Adipose tissue (tissue), 3 donors: ENCODE measurements at regions not wholly inside any gene's neighbourhood (a gene's known extent, or its start where the extent isn't known, plus 50 kb on each side); places are given as distances from the start of the nearest gene placed in this dataset.

Source experiments
- H3K27ac ChIP-seq: one replicate; pipeline ENCODE4 v1.5.1; 2013; ENCODE audit warnings: low read depth, low read length
- WGBS, 3 donors: extraction: QIAGEN DNeasy Blood & Tissue Kit; methylation state at CpG; one replicate each; pipeline ENCODE4 v1.1.7; 2013; 5-methylcytosine and 5-hydroxymethylcytosine counted together
- donor health status: healthy with polysubstance abuse.
- donor health status: Bipolar disorder and iron deficiency.
- donor health status: healthy.

GRCh38 chr2:160658851-160659250 lies 165.2 kb upstream of the RBMS1 start:
- no peak overlapping the region for H3K27ac ChIP-seq

DNA sequence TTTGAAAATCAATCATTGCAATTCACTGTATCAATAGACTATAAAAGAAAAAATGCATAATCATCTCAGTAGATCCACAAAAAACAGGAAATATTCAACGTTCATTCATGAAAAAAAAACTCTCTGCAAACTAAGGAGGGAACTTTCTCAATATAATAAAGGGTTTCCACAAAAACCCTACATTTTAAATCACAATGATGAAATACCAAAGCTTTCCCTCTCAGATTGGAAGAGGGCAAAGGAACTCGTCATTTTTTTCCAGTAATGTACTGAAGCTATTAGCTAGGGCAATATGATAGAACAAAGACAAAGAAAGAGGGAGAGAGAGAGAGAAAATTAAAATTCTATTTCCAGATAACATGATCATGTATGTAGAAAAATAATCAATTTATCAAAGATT lies 167.1 kb upstream of the RBMS1 start:
- no peak overlapping the region for H3K27ac ChIP-seq
- 36 to 60% (median 46%) methylated on average over 2 of the region's 2 CpGs for WGBS, 3 donors

DNA sequence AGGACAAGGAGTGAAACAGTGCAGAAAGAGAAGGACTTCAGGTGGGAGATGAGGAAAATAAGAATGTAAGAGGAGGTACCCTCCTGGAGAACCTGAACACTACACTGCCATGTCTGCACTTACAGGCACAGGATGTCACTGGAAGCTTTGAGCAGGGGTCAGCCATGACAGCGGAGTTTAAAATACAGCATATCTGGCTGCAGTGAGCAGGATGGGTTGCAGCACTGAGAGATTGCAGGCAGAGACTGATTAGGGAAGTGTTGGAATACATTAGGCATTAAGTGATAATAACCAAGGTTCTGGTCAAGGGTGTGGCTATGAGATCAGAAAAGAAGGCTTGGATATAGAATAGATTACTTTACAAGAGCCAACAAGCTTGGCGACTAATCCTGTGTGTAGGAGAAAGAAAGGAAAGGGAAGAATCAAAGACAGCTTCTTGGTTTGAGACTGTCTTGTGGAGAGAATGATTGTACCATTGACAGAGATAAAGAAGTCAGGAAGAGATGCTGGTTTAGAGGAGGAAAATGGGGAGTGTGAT lies 171.1 kb upstream of the RBMS1 start:
- H3K27ac ChIP-seq: no peak overlapping the region
- WGBS, 3 donors: 76 to 83% (median 81%) methylated on average over 2 of the region's 2 CpGs

DNA sequence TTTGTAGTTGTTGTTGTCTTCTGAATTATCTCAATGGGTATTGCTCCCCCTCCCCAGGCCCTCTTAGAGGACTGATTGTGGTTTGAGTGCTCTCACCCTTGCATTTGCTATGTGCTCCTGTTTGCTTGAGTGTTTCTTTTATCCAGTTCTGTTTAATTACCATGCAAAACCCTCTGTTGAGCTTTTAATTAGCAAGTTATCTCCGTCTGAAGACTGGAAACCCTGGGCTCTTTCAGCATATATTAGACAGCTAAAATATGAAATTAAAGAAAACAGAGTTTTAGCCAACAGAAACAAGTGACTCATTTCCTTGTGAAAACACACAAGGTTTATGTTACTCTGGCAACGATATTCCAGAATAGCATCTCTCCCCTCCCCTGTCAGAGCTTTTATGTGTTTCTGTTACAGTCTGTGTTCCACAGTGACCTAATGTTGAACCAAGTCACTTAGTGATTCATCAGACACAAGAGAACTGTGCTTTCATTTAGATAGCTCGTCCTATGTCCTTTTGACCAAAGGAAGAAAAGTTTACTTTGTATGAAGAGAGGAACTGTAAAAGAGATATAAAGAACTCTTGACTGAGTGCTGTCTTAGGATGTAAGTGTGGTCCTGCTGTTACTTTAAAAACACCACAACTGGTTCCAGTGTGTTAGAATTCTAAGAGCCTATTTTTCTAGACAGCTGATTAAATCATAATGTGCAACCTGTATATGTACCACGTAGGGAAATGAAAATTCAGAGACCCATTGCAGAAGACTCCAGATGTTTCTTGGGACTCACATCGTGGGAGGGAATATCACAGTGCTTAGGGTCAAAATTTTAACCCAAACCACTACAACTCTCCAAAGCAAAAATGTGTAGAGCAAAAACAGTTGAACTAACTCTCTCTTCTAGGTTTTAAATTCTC lies 172.8 kb upstream of the RBMS1 start:
- H3K27ac ChIP-seq: no peak overlapping the region
- 14 to 38% (median 14%) methylated on average over 5 of the region's 5 CpGs for WGBS, 3 donors

- no peak overlapping the region for H3K27ac ChIP-seq
These were observed 174.2 kb upstream of the RBMS1 start for GRCh38 chr2:160667811-160668210.

GRCh38 chr2:160670618-160671017 lies 177.0 kb upstream of the RBMS1 start:
- 60 to 83% (median 68%) methylated on average over 5 of the region's 5 CpGs for WGBS, 3 donors
- no peak overlapping the region for H3K27ac ChIP-seq

GRCh38 chr2:160672211-160672610 lies 178.6 kb upstream of the RBMS1 start:
- H3K27ac ChIP-seq: no peak overlapping the region
- 62 to 68% (median 63%) methylated on average over 1 of the region's 1 CpG for WGBS, 3 donors

DNA sequence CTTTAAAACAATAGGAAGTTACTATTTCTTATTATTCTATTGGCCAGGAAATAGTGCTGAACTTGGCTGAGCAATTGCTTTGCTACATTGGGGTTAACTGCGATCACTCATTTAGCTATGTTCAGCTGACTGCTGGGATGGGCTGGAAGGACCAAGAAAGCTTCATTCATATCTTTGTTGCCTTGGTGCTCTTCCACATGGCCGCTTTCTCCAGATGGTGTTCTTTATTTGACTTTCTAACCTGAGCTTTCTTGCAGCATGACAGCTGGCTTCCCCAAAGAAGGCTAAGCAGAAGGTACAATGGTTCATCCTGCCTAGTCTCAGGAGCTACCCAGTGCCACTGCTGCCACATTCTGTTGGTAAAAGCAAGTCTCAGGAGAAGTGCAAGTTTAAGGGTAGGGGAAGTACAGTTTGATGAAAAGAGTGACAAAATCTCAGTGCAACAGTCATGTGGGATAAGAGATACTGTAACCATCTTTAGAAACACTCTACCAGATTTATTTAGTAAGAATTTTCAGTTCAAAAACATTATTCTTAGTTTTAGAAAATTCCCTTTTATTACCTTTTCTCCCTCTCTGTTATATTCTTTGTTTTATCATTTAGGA lies 180.6 kb upstream of the RBMS1 start:
- no peak overlapping the region for H3K27ac ChIP-seq
- WGBS, 3 donors: 80 to 92% (median 86%) methylated on average over 2 of the region's 2 CpGs

GRCh38 chr2:160679686-160680085 lies 186.1 kb upstream of the RBMS1 start:
- 88 to 96% (median 95%) methylated on average over 7 of the region's 7 CpGs for WGBS, 3 donors
- H3K27ac ChIP-seq: no peak overlapping the region

- no peak overlapping the region for H3K27ac ChIP-seq
These were observed 186.7 kb upstream of the RBMS1 start for GRCh38 chr2:160680294-160680693.

DNA sequence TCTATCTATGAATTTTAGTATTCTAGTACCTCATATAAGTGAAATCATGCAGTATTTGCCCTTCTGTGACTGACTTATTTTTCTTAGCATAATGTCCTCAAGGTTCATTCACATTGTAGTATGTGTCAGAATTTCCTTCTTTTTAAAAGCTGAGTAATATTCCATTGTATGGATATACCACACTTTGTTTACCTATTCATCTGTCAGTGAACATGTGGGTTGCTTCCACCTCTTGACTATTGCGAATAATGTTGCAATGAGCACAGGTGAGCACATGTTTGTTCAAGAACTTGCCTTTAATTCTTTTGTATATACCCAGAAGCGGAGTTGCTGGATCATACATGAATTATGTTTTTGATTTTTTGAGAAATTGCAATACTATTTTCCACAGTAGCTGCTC lies 187.4 kb upstream of the RBMS1 start:
- H3K27ac ChIP-seq: no peak overlapping the region
- WGBS, 3 donors: 95 to 98% (median 97%) methylated on average over 2 of the region's 2 CpGs

GRCh38 chr2:160683206-160683605 lies 189.6 kb upstream of the RBMS1 start:
- WGBS, 3 donors: 81 to 90% (median 87%) methylated on average over 3 of the region's 3 CpGs
- H3K27ac ChIP-seq: no peak overlapping the region

DNA sequence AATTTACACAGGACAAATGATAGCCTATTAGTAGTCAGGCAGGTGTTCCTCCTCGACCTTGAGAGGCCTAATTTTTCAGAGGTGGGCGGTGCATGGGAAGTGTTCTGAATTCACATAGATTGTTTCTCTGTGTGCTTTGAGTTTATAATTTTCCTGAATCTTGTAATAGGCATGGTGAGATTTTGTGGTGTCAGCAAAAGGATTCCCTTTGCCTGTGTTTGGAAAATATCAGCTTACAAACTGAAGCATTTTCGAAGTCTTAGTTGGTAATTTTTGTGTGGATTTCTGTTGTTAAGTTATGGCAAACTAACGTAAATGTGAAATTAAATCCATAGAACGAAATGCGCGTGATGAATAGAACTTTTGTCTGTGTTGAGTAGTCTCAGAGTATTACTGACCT lies 194.0 kb upstream of the RBMS1 start:
- H3K27ac ChIP-seq: no peak overlapping the region
- WGBS, 3 donors: 58 to 84% (median 77%) methylated on average over 7 of the region's 7 CpGs

GRCh38 chr2:160689441-160689840 lies 195.8 kb upstream of the RBMS1 start:
- 92 to 97% (median 97%) methylated on average over 1 of the region's 1 CpG for WGBS, 3 donors
- no peak overlapping the region for H3K27ac ChIP-seq

GRCh38 chr2:160694221-160694620 lies 200.6 kb upstream of the RBMS1 start:
- WGBS, 3 donors: 83 to 96% (median 93%) methylated on average over 2 of the region's 2 CpGs

GRCh38 chr2:160694631-160695030 lies 201.0 kb upstream of the RBMS1 start:
- 36 to 48% (median 40%) methylated on average over 2 of the region's 2 CpGs for WGBS, 3 donors
- no peak overlapping the region for H3K27ac ChIP-seq

More at GRCh38 chr2:160694221-160694620, 200.6 kb upstream of the RBMS1 start:
- H3K27ac ChIP-seq: no peak overlapping the region

DNA sequence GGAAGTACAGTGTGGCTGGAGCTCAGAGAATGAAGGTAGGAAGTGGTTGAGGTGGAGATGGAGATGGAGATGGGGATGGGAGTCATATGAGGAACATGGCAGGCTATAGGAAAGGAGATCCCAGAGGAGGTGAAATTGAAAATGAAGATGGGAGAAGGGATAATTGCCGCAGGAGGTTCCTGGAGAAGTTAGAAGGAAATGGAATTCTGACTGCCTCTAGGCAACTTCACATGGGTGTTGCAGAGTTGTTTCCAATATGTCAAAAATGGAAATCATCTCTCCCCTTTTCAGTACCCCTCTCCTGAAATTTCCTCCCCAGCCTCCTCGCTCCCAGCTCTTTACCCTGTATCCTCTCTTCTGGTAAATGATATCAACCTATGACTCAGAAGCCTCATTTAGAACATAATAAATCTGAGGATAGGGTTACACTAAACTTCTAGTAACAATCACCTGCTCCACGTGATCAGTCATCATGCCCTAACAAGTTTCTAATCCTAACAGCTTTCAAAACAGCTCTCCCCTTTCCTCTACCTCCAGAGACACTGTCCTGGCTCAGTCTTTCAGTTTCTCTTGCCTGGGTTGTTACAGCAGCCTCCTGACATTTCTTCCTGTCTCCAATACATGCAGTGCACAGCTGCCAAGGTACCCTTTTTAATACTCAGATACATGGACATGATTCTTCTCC lies 201.9 kb upstream of the RBMS1 start:
- no peak overlapping the region for H3K27ac ChIP-seq
- 83 to 89% (median 87%) methylated on average over 3 of the region's 3 CpGs for WGBS, 3 donors

DNA sequence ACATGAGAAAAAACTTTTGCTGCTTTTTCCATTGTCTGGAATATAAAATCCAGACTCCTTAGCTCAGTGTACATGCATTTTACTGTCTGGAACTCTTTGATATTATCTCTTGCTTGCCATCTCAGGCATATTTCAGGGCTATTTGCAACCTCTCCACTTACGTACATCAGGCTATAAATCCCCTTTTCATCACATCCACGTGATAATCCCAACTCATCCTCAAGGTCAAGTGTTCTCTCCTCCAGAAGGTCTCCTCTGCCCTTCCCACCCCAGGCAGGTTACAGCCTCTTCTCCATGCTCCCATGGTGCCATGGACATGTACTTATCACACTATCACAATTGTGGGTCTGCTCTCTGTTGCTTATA lies 202.5 kb upstream of the RBMS1 start:
- 75 to 81% (median 78%) methylated on average over 2 of the region's 2 CpGs for WGBS, 3 donors
- H3K27ac ChIP-seq: no peak overlapping the region

GRCh38 chr2:160697817-160698216 lies 204.2 kb upstream of the RBMS1 start:
- no peak overlapping the region for H3K27ac ChIP-seq
- WGBS, 3 donors: 92 to 95% (median 95%) methylated on average over 6 of the region's 6 CpGs
